Upper lobe of left lung (tissue), 4 donors: ENCODE measurements at regions not wholly inside any gene's neighbourhood (a gene's known extent, or its start where the extent isn't known, plus 50 kb on each side); places are given as distances from the start of the nearest gene placed in this dataset.

Experiments used
- CTCF ChIP-seq, 6 experiments: fragments of 450-650 bp in 4 of 6; fragments of 200-600 bp in 2 of 6; sonication (generic) in 2 of 6; IDR thresholded peaks; one replicate each; pipeline ENCODE4 v1.5.1; 2016 to 2019; ENCODE audit warnings: antibody characterized with exemption in 6 of 6
- EP300 ChIP-seq, 4 donors: sonication (generic); formaldehyde crosslinking; IDR thresholded peaks; one replicate each; pipeline ENCODE4 v1.5.1; 2017; ENCODE audit warnings: antibody characterized with exemption in 4 of 4, control low read depth in 2 of 4
- POLR2A ChIP-seq, 4 donors: fragments of 450-650 bp; IDR thresholded peaks; one replicate each; pipeline ENCODE4 v1.5.1; 2016 to 2017; ENCODE audit warnings: antibody characterized with exemption in 4 of 4, mild to moderate bottlenecking in 2 of 4
- POLR2AphosphoS5 ChIP-seq, 2 donors: sonication (generic); formaldehyde crosslinking; IDR thresholded peaks; one replicate each; pipeline ENCODE4 v1.5.1; 2017; ENCODE audit warnings: antibody characterized with exemption in 2 of 2

- TF ChIP-seq CTCF (IDR thresholded peaks at IDR 0.05) (no peak), POLR2AphosphoS5 (IDR thresholded peaks at IDR 0.05) (no peak), EP300 (IDR thresholded peaks at IDR 0.05) (no peak), POLR2A (IDR thresholded peaks at IDR 0.05) (no peak)
These were observed 1450.5 kb downstream of the EFNB2 start for GRCh38 chr13:105084931-105085330.
